NCI-H2029 (cell line): ENCODE measurements at regions not wholly inside any gene's neighbourhood (a gene's known extent, or its start where the extent isn't known, plus 50 kb on each side); places are given as distances from the start of the nearest gene placed in this dataset.

Experiments used
- DNase-seq: peaks from one replicate; lab custom pipeline; 2025; lab: John Stamatoyannopoulos, UW

- peak; percentile 90 for DNase-seq
Measured at GRCh38 chr5:74122979-74123590, 497.1 kb downstream of the ARHGEF28 start.

GRCh38 chr5:74122175-74122574, 496.2 kb downstream of the ARHGEF28 start:
- no peak for DNase-seq

- no peak for DNase-seq
Measured at GRCh38 chr5:74120585-74120984, 494.6 kb downstream of the ARHGEF28 start.

GRCh38 chr5:74118071-74118470, 492.1 kb downstream of the ARHGEF28 start:
- no peak for DNase-seq

GRCh38 chr5:74116984-74117383, 491.0 kb downstream of the ARHGEF28 start:
- no peak for DNase-seq

- no peak for DNase-seq
Measured at GRCh38 chr5:74116266-74116665, 490.3 kb downstream of the ARHGEF28 start.

GRCh38 chr5:74113927-74114326, 487.9 kb downstream of the ARHGEF28 start:
- DNase-seq: no peak

- no peak for DNase-seq
Measured at GRCh38 chr5:74113196-74113540, 487.2 kb downstream of the ARHGEF28 start.

GRCh38 chr5:74112372-74113195, 486.6 kb downstream of the ARHGEF28 start:
- peak; percentile 94 for DNase-seq

GRCh38 chr5:74111764-74112163, 485.8 kb downstream of the ARHGEF28 start:
- DNase-seq: no peak

GRCh38 chr5:74109344-74109743, 483.3 kb downstream of the ARHGEF28 start:
- DNase-seq: no peak

- no peak for DNase-seq
Measured at GRCh38 chr5:74107899-74108298, 481.9 kb downstream of the ARHGEF28 start.

- DNase-seq: no peak
Measured at GRCh38 chr5:74105126-74105780, 479.3 kb downstream of the ARHGEF28 start.

- no peak for DNase-seq
Measured at GRCh38 chr5:74103131-74104023, 477.4 kb downstream of the ARHGEF28 start.

GRCh38 chr5:74100268-74100665, 474.3 kb downstream of the ARHGEF28 start:
- DNase-seq: no peak

GRCh38 chr5:74099538-74100267, 473.7 kb downstream of the ARHGEF28 start:
- no peak for DNase-seq

- no peak for DNase-seq
Measured at GRCh38 chr5:74098941-74099340, 472.9 kb downstream of the ARHGEF28 start.

GRCh38 chr5:74098456-74098855, 472.5 kb downstream of the ARHGEF28 start:
- no peak for DNase-seq

GRCh38 chr5:74096325-74096724, 470.3 kb downstream of the ARHGEF28 start:
- DNase-seq: no peak

- DNase-seq: no peak
Measured at GRCh38 chr5:74095871-74096270, 469.9 kb downstream of the ARHGEF28 start.

- DNase-seq: no peak
Measured at GRCh38 chr5:74094782-74095108, 468.7 kb downstream of the ARHGEF28 start.
